Vagina (tissue), 2 donors: ENCODE measurements at regions not wholly inside any gene's neighbourhood (a gene's known extent, or its start where the extent isn't known, plus 50 kb on each side); places are given as distances from the start of the nearest gene placed in this dataset.
"Not testable (repeated sequence)": the region's sequence is repeated elsewhere in the genome, so short reads cannot be mapped to it uniquely, and the experiment has no call there.

Source experiments
- POLR2A ChIP-seq, 2 donors: fragments of 450-650 bp; IDR thresholded peaks; one replicate each; pipeline ENCODE4 v1.6.1; 2017; ENCODE audit warnings: antibody characterized with exemption in 2 of 2, mild to moderate bottlenecking in 2 of 2, moderate library complexity in 2 of 2
- TF ChIP-seq, protein P1 (sequence below), 3 experiments: fragments of 450-650 bp in 2 of 3; fragments of 200-600 bp in 1 of 3; sonication (generic) in 1 of 3; IDR thresholded peaks; one replicate each; pipeline ENCODE4 v1.5.1; 2017 to 2019; ENCODE audit warnings: antibody characterized with exemption in 3 of 3, mild to moderate bottlenecking in 2 of 3, moderate library complexity in 2 of 3

- TF ChIP-seq POLR2A (IDR thresholded peaks at IDR 0.05), result not testable (repeated sequence)
- TF ChIP-seq, protein P1, sequence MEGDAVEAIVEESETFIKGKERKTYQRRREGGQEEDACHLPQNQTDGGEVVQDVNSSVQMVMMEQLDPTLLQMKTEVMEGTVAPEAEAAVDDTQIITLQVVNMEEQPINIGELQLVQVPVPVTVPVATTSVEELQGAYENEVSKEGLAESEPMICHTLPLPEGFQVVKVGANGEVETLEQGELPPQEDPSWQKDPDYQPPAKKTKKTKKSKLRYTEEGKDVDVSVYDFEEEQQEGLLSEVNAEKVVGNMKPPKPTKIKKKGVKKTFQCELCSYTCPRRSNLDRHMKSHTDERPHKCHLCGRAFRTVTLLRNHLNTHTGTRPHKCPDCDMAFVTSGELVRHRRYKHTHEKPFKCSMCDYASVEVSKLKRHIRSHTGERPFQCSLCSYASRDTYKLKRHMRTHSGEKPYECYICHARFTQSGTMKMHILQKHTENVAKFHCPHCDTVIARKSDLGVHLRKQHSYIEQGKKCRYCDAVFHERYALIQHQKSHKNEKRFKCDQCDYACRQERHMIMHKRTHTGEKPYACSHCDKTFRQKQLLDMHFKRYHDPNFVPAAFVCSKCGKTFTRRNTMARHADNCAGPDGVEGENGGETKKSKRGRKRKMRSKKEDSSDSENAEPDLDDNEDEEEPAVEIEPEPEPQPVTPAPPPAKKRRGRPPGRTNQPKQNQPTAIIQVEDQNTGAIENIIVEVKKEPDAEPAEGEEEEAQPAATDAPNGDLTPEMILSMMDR (IDR thresholded peaks at IDR 0.05), result not testable (repeated sequence)
These were observed 148.0 kb upstream of the ZNF337 start for GRCh38 chr20:25844640-25845039.
